SK-N-SH treated with all-trans-retinoic acid at 6 μM for 48 hours (cell line): ENCODE measurements at regions not wholly inside any gene's neighbourhood (a gene's known extent, or its start where the extent isn't known, plus 50 kb on each side); places are given as distances from the start of the nearest gene placed in this dataset.

Experiments
- ATAC-seq: fragments of 200-7000 bp; cut with Tn5 transposase; 3 replicates; pipeline ENCODE4 v1.9.1; 2020; ENCODE audit warnings: mild to moderate bottlenecking, moderate library complexity
- ARNTL ChIP-seq: fragments of 450-650 bp; formaldehyde crosslinking; IDR thresholded peaks from 2 replicates; pipeline ENCODE4 v1.5.0; 2020; ENCODE audit warnings: low read depth, mild to moderate bottlenecking, moderate library complexity, borderline replicate concordance
- BACH2 ChIP-seq: fragments of 250-450 bp; sonication (Bioruptor Pico); IDR thresholded peaks from 2 replicates; pipeline ENCODE4 v1.9.0; 2021; ENCODE audit warnings: mild to moderate bottlenecking, borderline replicate concordance
- CREB5 ChIP-seq: fragments of 250-450 bp; sonication (Bioruptor Pico); IDR thresholded peaks from 2 replicates; pipeline ENCODE4 v1.5.1; 2020; ENCODE audit warnings: low read depth, mild to moderate bottlenecking, moderate library complexity
- CSDC2 ChIP-seq: fragments of 250-450 bp; sonication (Bioruptor Pico); IDR thresholded peaks from 2 replicates; pipeline ENCODE4 v1.5.0; 2020; ENCODE audit warnings: mild to moderate bottlenecking, moderate library complexity
- ESRRG ChIP-seq: fragments of 250-450 bp; sonication (Bioruptor Pico); IDR thresholded peaks from 2 replicates; pipeline ENCODE4 v1.6.1; 2021; ENCODE audit warnings: mild to moderate bottlenecking
- GLIS3 ChIP-seq: fragments of 250-450 bp; sonication (Bioruptor Pico); IDR thresholded peaks from 2 replicates; pipeline ENCODE4 v1.5.0; 2020; ENCODE audit warnings: mild to moderate bottlenecking, moderate library complexity
- ISL1 ChIP-seq: fragments of 250-450 bp; sonication (Bioruptor Pico); IDR thresholded peaks from 2 replicates; pipeline ENCODE4 v2.1.2; 2022; ENCODE audit warnings: mild to moderate bottlenecking, moderate library complexity
- OSR1 ChIP-seq: fragments of 250-450 bp; sonication (Bioruptor Pico); IDR thresholded peaks from 2 replicates; pipeline ENCODE4 v1.8.0; 2022; ENCODE audit warnings: moderate library complexity, mild to moderate bottlenecking, inconsistent platforms
- POU6F1 ChIP-seq: fragments of 250-450 bp; sonication (Bioruptor Pico); IDR thresholded peaks from 2 replicates; pipeline ENCODE4 v1.8.0; 2021; ENCODE audit warnings: low read depth, mild to moderate bottlenecking, moderate library complexity, borderline replicate concordance
- PPARA ChIP-seq: fragments of 250-450 bp; sonication (Bioruptor Pico); IDR thresholded peaks from 2 replicates; pipeline ENCODE4 v1.5.0; 2020; ENCODE audit warnings: mild to moderate bottlenecking, borderline replicate concordance
- RARB ChIP-seq: fragments of 250-450 bp; sonication (Bioruptor Pico); IDR thresholded peaks from 2 replicates; pipeline ENCODE4 v1.8.0; 2021; ENCODE audit warnings: mild to moderate bottlenecking, moderate library complexity
- SNAI2 ChIP-seq: fragments of 250-450 bp; sonication (Bioruptor Pico); IDR thresholded peaks from 2 replicates; pipeline ENCODE4 v1.5.0; 2020; ENCODE audit warnings: mild to moderate bottlenecking, moderate library complexity
- TCF4 ChIP-seq: fragments of 250-450 bp; sonication (Bioruptor Pico); IDR thresholded peaks from 2 replicates; pipeline ENCODE4 v1.8.0; 2021; ENCODE audit warnings: mild to moderate bottlenecking, moderate library complexity, borderline replicate concordance
- TOX ChIP-seq: fragments of 250-450 bp; sonication (Bioruptor Pico); IDR thresholded peaks from 2 replicates; pipeline ENCODE4 v1.8.0; 2021; ENCODE audit warnings: mild to moderate bottlenecking, moderate library complexity, borderline replicate concordance
- ZC3H10 ChIP-seq: fragments of 250-450 bp; sonication (Bioruptor Pico); IDR thresholded peaks from 2 replicates; pipeline ENCODE4 v1.5.1; 2021; ENCODE audit warnings: mild to moderate bottlenecking, moderate library complexity
- ZFP30 ChIP-seq: fragments of 450-650 bp; formaldehyde crosslinking; IDR thresholded peaks from 2 replicates; pipeline ENCODE4 v1.5.0; 2022; ENCODE audit warnings: mild to moderate bottlenecking, moderate library complexity
- ZNF565 ChIP-seq: fragments of 450-650 bp; formaldehyde crosslinking; conservative IDR thresholded peaks from 2 replicates; pipeline ENCODE4 v1.5.0; 2020; ENCODE audit warnings: low read depth, mild to moderate bottlenecking, moderate library complexity
- ZNF70 ChIP-seq: fragments of 450-650 bp; formaldehyde crosslinking; IDR thresholded peaks from 2 replicates; pipeline ENCODE4 v1.5.0; 2020; ENCODE audit warnings: mild to moderate bottlenecking, moderate library complexity
- ZNF8 ChIP-seq: fragments of 450-650 bp; formaldehyde crosslinking; IDR thresholded peaks from 2 replicates; pipeline ENCODE4 v1.5.0; 2020; ENCODE audit warnings: mild to moderate bottlenecking, moderate library complexity
- TF ChIP-seq, protein P1 (sequence below): fragments of 250-450 bp; sonication (Bioruptor Pico); IDR thresholded peaks from 2 replicates; pipeline ENCODE4 v1.5.0; 2020; ENCODE audit warnings: mild to moderate bottlenecking, moderate library complexity
- TF ChIP-seq, protein P2 (sequence below): fragments of 250-450 bp; sonication (Bioruptor Pico); IDR thresholded peaks from 2 replicates; pipeline ENCODE4 v1.5.1; 2021; ENCODE audit warnings: mild to moderate bottlenecking, moderate library complexity

GRCh38 chr16:13390986-13391305 lies 489.5 kb downstream of the SHISA9 start:
- ATAC-seq = no peak
- TF ChIP-seq ESRRG (CRISPR knock-in tag) = no peak
- TF ChIP-seq CSDC2 (CRISPR knock-in tag) = no peak
- TF ChIP-seq ZNF70 (CRISPR knock-in tag) = no peak
- no peak for TF ChIP-seq ZNF565 (CRISPR knock-in tag)

- TF ChIP-seq BACH2 (no peak), PPARA (CRISPR knock-in tag) (no peak), TCF4 (CRISPR knock-in tag) (no peak), ISL1 (no peak), ZNF8 (CRISPR knock-in tag) (no peak), OSR1 (no peak), CREB5 (no peak), CSDC2 (CRISPR knock-in tag) (no peak), POU6F1 (no peak), ZNF70 (CRISPR knock-in tag) (no peak), TOX (CRISPR knock-in tag) (no peak), SNAI2 (CRISPR knock-in tag) (no peak), GLIS3 (CRISPR knock-in tag) (no peak), ZC3H10 (CRISPR knock-in tag) (no peak), ESRRG (CRISPR knock-in tag) (no peak), RARB (CRISPR knock-in tag) (no peak), ZNF565 (CRISPR knock-in tag) (no peak)
- TF ChIP-seq, protein P1, sequence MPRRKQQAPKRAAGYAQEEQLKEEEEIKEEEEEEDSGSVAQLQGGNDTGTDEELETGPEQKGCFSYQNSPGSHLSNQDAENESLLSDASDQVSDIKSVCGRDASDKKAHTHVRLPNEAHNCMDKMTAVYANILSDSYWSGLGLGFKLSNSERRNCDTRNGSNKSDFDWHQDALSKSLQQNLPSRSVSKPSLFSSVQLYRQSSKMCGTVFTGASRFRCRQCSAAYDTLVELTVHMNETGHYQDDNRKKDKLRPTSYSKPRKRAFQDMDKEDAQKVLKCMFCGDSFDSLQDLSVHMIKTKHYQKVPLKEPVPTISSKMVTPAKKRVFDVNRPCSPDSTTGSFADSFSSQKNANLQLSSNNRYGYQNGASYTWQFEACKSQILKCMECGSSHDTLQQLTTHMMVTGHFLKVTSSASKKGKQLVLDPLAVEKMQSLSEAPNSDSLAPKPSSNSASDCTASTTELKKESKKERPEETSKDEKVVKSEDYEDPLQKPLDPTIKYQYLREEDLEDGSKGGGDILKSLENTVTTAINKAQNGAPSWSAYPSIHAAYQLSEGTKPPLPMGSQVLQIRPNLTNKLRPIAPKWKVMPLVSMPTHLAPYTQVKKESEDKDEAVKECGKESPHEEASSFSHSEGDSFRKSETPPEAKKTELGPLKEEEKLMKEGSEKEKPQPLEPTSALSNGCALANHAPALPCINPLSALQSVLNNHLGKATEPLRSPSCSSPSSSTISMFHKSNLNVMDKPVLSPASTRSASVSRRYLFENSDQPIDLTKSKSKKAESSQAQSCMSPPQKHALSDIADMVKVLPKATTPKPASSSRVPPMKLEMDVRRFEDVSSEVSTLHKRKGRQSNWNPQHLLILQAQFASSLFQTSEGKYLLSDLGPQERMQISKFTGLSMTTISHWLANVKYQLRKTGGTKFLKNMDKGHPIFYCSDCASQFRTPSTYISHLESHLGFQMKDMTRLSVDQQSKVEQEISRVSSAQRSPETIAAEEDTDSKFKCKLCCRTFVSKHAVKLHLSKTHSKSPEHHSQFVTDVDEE (CRISPR knock-in tag) = no peak
- TF ChIP-seq, protein P2, sequence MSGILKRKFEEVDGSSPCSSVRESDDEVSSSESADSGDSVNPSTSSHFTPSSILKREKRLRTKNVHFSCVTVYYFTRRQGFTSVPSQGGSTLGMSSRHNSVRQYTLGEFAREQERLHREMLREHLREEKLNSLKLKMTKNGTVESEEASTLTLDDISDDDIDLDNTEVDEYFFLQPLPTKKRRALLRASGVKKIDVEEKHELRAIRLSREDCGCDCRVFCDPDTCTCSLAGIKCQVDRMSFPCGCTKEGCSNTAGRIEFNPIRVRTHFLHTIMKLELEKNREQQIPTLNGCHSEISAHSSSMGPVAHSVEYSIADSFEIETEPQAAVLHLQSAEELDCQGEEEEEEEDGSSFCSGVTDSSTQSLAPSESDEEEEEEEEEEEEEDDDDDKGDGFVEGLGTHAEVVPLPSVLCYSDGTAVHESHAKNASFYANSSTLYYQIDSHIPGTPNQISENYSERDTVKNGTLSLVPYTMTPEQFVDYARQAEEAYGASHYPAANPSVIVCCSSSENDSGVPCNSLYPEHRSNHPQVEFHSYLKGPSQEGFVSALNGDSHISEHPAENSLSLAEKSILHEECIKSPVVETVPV (CRISPR knock-in tag) = no peak
- ATAC-seq = no peak
Observed at GRCh38 chr16:13391337-13391736, 489.9 kb downstream of the SHISA9 start.

GRCh38 chr16:13392341-13392740 lies 490.9 kb downstream of the SHISA9 start:
- ATAC-seq = no peak
- no peak for TF ChIP-seq TOX (CRISPR knock-in tag)
- no peak for TF ChIP-seq ARNTL (CRISPR knock-in tag)
- no peak for TF ChIP-seq SNAI2 (CRISPR knock-in tag)
- TF ChIP-seq PPARA (CRISPR knock-in tag) = no peak
- TF ChIP-seq, protein P2 (CRISPR knock-in tag) = no peak
- TF ChIP-seq OSR1 = no peak
- TF ChIP-seq, protein P1 (CRISPR knock-in tag) = no peak
- TF ChIP-seq ZNF565 (CRISPR knock-in tag) = no peak
- TF ChIP-seq ESRRG (CRISPR knock-in tag) = no peak
- no peak for TF ChIP-seq ZFP30 (CRISPR knock-in tag)
- no peak for TF ChIP-seq GLIS3 (CRISPR knock-in tag)
